ENCODE measurements at regions not wholly inside any gene's neighbourhood (a gene's known extent, or its start where the extent isn't known, plus 50 kb on each side); places are given as distances from the start of the nearest gene placed in this dataset.
"Not testable (repeated sequence)": the region's sequence is repeated elsewhere in the genome, so short reads cannot be mapped to it uniquely, and the experiment has no call there.

DNA sequence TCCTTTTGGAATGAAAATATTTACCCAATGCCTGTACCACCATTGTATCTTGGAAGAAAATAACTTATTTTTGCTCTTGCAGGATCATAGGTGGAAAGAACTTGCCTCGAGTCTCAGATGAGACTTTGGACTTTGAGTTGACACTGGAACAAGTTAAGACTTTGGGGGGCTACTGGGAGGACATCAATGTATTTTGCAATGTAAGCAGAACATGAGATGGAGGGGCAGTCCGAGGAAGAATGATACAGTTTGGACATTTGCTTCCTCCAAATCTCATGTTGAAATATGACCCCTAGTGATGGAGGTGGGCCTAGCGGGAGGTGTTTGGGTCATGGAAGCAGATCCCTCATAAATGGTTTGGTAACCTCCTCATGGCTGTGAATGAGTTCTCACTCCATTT, 1428.6 kb downstream of the ZPLD1 start:
- H3K4me3 ChIP-seq (replicated peaks in 1 of 2; ENCODE audit: low read depth in 2 of 2, low read length in 2 of 2), result no peak overlapping the region
- DNase-seq (ENCODE audit: low read depth in 2 of 2), result no peak
- TF ChIP-seq, protein P1, sequence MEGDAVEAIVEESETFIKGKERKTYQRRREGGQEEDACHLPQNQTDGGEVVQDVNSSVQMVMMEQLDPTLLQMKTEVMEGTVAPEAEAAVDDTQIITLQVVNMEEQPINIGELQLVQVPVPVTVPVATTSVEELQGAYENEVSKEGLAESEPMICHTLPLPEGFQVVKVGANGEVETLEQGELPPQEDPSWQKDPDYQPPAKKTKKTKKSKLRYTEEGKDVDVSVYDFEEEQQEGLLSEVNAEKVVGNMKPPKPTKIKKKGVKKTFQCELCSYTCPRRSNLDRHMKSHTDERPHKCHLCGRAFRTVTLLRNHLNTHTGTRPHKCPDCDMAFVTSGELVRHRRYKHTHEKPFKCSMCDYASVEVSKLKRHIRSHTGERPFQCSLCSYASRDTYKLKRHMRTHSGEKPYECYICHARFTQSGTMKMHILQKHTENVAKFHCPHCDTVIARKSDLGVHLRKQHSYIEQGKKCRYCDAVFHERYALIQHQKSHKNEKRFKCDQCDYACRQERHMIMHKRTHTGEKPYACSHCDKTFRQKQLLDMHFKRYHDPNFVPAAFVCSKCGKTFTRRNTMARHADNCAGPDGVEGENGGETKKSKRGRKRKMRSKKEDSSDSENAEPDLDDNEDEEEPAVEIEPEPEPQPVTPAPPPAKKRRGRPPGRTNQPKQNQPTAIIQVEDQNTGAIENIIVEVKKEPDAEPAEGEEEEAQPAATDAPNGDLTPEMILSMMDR (IDR thresholded peaks at IDR 0.05; ENCODE audit: low read depth, low read length), result no peak

DNA sequence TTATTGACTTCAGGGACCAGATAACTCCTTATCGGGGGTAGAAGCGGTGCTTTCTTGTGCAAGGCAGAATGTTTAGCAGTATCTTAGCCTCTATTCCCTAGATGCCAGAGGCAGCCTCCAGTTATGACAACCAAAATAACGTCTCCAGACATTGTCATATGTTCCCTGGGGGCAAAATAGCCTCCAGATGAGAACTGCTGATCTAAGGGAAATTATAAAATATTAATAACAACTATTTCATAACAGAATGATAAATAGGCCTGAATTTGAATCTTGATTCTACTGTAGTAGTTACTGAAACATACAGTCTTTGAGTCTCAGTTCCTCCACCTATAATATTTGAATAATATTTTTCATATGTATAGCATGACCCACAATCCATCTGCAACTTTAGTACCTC, 1431.3 kb downstream of the ZPLD1 start:
- H3K4me3 ChIP-seq (replicated peaks in 1 of 2; ENCODE audit: low read depth in 2 of 2, low read length in 2 of 2), result no peak overlapping the region
- TF ChIP-seq, protein P1 (IDR thresholded peaks at IDR 0.05; ENCODE audit: low read depth, low read length), result no peak
- no peak for DNase-seq (ENCODE audit: low read depth in 2 of 2)

DNA sequence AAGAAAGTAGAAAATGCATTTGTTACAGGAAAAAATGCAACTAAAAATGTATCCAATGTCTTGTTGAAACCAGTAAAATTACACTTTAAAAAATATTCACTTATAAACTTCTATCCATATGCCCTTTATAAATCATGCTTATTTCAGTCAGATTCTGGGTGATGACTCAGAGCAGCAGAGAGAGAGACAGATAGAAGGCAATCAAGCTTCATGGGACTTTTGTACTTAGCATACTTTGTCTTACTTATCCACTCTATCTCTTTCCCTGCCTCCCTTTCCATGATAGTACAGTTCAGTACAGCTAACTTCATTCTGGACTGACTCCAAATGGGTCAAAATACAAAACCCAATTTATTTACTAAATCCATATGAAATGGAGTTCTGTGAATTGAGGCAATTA, 1438.2 kb downstream of the ZPLD1 start:
- DNase-seq (ENCODE audit: low read depth in 2 of 2), result no peak
- TF ChIP-seq, protein P1 (IDR thresholded peaks at IDR 0.05; ENCODE audit: low read depth, low read length), result no peak
- H3K4me3 ChIP-seq (replicated peaks in 1 of 2; ENCODE audit: low read depth in 2 of 2, low read length in 2 of 2), result no peak overlapping the region

DNA sequence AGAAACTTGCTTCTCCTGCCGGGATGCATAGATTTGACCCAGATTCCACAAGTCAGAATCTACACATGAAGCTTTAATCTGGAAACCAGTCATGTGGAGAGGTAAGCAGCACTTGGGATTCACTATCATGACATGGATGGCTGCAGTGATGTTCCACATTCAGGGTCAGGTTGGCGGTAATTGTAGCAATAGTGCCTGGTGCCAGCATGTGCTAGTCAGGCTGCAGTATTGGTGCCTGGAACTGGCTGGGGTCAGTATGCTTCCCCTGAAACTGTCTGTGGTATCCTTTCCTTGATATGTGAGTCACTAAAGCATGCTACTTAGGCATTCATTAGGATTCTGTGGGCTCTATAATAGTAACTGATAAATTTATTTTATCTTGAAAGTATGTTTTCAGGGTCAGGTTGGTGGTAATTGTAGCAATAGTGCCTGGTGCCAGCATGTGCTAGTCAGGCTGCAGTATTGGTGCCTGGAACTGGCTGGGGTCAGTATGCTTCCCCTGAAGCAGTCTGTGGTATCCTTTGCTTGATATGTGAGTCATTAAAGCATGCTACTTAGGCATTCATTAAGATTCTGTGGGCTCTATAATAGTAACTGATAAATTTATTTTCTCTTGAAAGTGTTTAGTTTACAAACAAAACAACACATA, 1439.2 kb downstream of the ZPLD1 start:
- no peak overlapping the region for H3K4me3 ChIP-seq (replicated peaks in 1 of 2; ENCODE audit: low read depth in 2 of 2, low read length in 2 of 2)
- no peak for DNase-seq (ENCODE audit: low read depth in 2 of 2)
- TF ChIP-seq, protein P1 (IDR thresholded peaks at IDR 0.05; ENCODE audit: low read depth, low read length), result no peak

DNA sequence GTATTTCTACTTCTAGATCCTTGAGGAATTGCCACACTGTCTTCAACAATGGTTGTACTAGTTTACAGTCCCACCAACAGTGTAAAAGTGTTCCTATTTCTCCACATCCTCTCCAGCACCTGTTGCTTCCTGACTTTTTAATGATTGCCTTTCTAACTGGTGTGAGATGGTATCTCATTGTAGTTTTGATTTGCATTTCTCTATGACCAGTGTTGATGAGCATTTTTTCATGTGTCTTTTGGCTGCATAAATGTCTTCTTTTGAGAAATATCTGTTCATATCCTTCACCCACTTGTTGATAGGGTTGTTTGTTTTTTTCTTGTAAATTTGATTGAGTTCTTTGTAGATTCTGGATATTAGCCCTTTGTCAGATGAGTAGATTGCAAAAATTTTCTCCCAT, 1447.0 kb downstream of the ZPLD1 start:
- H3K4me3 ChIP-seq (replicated peaks in 1 of 2; ENCODE audit: low read depth in 2 of 2, low read length in 2 of 2), result not testable (repeated sequence)

DNA sequence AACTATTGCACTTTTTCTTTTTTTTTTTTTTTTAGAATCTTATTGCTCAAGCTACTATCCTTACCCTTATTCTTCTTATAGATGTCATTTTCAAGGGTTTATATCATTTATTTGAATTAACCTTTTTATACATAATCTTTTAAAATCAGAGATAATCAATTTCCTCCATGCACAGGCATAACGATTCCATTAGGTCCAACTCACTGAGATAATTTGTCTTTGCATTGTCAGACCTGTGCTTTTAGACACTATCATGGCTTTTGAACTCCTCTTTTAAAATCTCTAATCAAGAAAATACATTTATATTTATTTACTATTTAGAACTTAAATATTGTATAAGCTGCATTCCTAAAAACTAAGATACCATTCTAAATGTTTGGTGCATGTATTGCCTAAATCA, 1454.9 kb downstream of the ZPLD1 start:
- TF ChIP-seq, protein P1 (IDR thresholded peaks at IDR 0.05; ENCODE audit: low read depth, low read length), result no peak
- no peak overlapping the region for H3K4me3 ChIP-seq (replicated peaks in 1 of 2; ENCODE audit: low read depth in 2 of 2, low read length in 2 of 2)
- DNase-seq (ENCODE audit: low read depth in 2 of 2), result no peak

More for the DNA sequence above, 1447.0 kb downstream of the ZPLD1 start:
- not testable (repeated sequence) for DNase-seq (ENCODE audit: low read depth in 2 of 2)

DNA sequence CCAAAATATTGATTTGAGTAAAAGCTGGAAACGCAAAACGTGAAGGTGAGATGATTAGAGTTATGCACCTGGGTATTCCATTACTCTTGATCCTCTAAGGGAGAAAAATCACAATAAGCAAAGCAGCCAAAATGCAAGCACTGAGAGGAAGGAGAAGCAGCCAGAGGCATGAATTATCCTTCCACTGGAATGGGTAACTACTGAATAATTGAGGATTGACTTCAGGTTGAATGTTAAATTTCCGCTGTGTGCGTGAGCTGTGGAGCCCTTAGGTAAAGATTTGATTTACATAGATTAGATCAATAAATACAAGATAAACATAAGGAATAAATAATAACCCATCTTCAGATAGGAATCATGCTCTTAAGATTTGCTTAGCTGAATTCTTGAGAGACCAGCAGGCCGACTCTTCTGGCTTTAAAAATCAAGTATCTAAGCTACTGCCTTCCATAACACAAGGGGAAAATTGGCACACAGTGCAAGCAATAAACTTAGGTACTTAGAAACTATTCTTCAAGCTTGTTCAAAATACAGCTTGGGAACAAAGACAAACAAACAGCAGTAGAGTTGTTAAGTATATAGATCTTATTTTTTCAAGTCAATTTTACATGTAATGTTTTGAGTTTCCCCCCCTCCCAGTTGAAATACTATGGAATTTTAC, 1459.5 kb downstream of the ZPLD1 start:
- H3K4me3 ChIP-seq (replicated peaks in 1 of 2; ENCODE audit: low read depth in 2 of 2, low read length in 2 of 2), result no peak overlapping the region
- DNase-seq (ENCODE audit: low read depth in 2 of 2), result no peak
- TF ChIP-seq, protein P1 (IDR thresholded peaks at IDR 0.05; ENCODE audit: low read depth, low read length), result no peak
